Neutrophil (primary cell): ENCODE measurements at regions not wholly inside any gene's neighbourhood (a gene's known extent, or its start where the extent isn't known, plus 50 kb on each side); places are given as distances from the start of the nearest gene placed in this dataset.
"Not testable (repeated sequence)": the region's sequence is repeated elsewhere in the genome, so short reads cannot be mapped to it uniquely, and the experiment has no call there.

Source experiments
- H3K27ac ChIP-seq: fragments of 200-600 bp; sonication (generic); 2 replicates; pipeline ENCODE4 v1.5.1; 2016; ENCODE audit warnings: mild to moderate bottlenecking, moderate library complexity
- H3K27me3 ChIP-seq: fragments of 200-600 bp; sonication (generic); 2 replicates; pipeline ENCODE4 v1.6.0; 2016; ENCODE audit warnings: mild to moderate bottlenecking
- H3K36me3 ChIP-seq: fragments of 200-600 bp; sonication (generic); 2 replicates; pipeline ENCODE4 v1.5.1; 2017
- H3K4me1 ChIP-seq, 2 experiments: fragments of 200-600 bp in 1 of 2; sonication (generic) in 1 of 2; 1 replicate in 1 of 2; 2 replicates in 1 of 2; pipeline versions ENCODE4 v1.5.1 to v1.6.1; 2013 to 2016; ENCODE audit warnings: low read depth in 1 of 2, low read length in 1 of 2, mild to moderate bottlenecking in 1 of 2, moderate library complexity in 1 of 2; ENCODE audit not compliant: control insufficient read depth in 1 of 2, insufficient read depth in 1 of 2
- H3K4me3 ChIP-seq, 2 experiments: fragments of 200-600 bp in 1 of 2; sonication (generic) in 1 of 2; 1 replicate in 1 of 2; 2 replicates in 1 of 2; pipeline ENCODE4 v1.5.1; 2013 to 2016; ENCODE audit warnings: low read depth in 1 of 2, low read length in 1 of 2, mild to moderate bottlenecking in 1 of 2, moderate library complexity in 1 of 2
- H3K9me3 ChIP-seq: fragments of 200-600 bp; sonication (generic); 2 replicates; pipeline ENCODE4 v1.5.1; 2016
- TF ChIP-seq, protein P1 (sequence below): fragments of 200-600 bp; sonication (generic); IDR thresholded peaks from 2 replicates; pipeline ENCODE4 v1.5.1; 2016; ENCODE audit warnings: antibody characterized with exemption

- Histone ChIP-seq H3K27ac (no peak overlapping the region), H3K4me1 (no peaks in the 10 kb centered on the region), H3K27me3 (no peaks in the 10 kb centered on the region), H3K36me3 (no peaks in the 10 kb centered on the region), H3K4me3 (no peak overlapping the region), H3K9me3 (no peaks in the 10 kb centered on the region)
- TF ChIP-seq, protein P1, sequence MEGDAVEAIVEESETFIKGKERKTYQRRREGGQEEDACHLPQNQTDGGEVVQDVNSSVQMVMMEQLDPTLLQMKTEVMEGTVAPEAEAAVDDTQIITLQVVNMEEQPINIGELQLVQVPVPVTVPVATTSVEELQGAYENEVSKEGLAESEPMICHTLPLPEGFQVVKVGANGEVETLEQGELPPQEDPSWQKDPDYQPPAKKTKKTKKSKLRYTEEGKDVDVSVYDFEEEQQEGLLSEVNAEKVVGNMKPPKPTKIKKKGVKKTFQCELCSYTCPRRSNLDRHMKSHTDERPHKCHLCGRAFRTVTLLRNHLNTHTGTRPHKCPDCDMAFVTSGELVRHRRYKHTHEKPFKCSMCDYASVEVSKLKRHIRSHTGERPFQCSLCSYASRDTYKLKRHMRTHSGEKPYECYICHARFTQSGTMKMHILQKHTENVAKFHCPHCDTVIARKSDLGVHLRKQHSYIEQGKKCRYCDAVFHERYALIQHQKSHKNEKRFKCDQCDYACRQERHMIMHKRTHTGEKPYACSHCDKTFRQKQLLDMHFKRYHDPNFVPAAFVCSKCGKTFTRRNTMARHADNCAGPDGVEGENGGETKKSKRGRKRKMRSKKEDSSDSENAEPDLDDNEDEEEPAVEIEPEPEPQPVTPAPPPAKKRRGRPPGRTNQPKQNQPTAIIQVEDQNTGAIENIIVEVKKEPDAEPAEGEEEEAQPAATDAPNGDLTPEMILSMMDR = no peak
Observed at GRCh38 chr10:90245623-90246022, 544.2 kb downstream of the KIF20B start.

DNA sequence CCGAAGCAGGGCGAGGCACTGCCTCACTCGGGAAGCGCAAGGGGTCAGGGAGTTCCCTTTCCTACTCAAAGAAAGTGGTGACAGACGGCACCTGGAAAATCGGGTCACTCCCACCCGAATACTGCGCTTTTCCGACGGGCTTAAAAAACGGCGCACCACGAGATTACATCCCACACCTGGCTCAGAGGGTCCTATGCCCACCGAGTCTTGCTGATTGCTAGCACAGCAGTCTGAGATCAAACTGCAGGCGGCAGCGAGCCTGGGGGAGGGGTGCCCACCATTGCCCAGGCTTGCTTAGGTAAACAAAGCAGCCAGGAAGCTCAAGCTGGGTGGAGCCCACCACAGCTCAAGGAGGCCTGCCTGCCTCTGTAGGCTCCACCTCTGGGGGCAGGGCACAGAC is 549.4 kb downstream of the KIF20B start:
- H3K36me3 ChIP-seq, H3K9me3 ChIP-seq, H3K4me1 ChIP-seq, H3K27ac ChIP-seq, H3K4me3 ChIP-seq, H3K27me3 ChIP-seq: not testable (repeated sequence)

GRCh38 chr10:90269699-90270098 is 568.3 kb downstream of the KIF20B start:
- TF ChIP-seq, protein P1 = no peak
- no peaks in the 10 kb centered on the region for H3K9me3 ChIP-seq
- H3K36me3 ChIP-seq = no peaks in the 10 kb centered on the region
- no peak overlapping the region for H3K4me3 ChIP-seq
- H3K27me3 ChIP-seq = no peaks in the 10 kb centered on the region
- no peak overlapping the region for H3K27ac ChIP-seq
- no peaks in the 10 kb centered on the region for H3K4me1 ChIP-seq

DNA sequence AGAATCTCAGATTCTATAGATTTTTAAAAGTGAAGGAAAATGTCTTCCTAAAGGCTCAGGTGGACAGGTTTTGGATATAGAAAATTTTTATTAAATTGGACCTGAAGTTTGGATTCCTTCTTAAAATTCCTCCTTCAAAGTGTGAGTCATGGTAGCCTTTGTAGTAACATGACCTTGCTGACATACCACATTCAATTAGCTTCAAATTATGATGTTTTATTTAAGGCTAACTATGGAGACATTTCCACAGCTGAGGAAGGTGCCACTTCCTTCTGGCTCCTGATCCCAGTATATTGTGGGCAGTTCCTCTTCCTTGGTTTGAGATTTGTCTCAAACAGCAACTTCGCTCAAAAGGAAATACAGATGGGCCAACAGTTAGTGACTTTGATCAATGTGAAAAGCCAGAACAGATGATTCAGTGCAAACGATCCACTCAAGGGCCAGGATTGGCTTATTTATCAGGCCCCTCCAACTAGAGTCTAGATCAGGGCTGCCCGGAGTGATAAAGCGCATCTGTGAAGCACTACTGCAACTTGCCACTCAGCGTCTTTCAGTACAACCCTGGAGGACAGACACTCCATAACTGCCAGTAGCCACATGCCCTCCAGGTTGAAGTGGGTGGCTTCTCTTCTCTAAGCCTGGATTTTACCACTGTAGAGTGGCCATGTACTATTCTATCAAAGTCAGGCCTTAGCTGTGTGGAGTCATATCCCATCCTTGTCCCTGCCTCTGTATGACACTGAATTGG is 573.5 kb downstream of the KIF20B start:
- Histone ChIP-seq H3K4me3 (no peak overlapping the region), H3K9me3 (no peaks in the 10 kb centered on the region), H3K27ac (no peak overlapping the region), H3K36me3 (no peaks in the 10 kb centered on the region), H3K27me3 (no peaks in the 10 kb centered on the region), H3K4me1 (no peaks in the 10 kb centered on the region)
- TF ChIP-seq, protein P1 = no peak

DNA sequence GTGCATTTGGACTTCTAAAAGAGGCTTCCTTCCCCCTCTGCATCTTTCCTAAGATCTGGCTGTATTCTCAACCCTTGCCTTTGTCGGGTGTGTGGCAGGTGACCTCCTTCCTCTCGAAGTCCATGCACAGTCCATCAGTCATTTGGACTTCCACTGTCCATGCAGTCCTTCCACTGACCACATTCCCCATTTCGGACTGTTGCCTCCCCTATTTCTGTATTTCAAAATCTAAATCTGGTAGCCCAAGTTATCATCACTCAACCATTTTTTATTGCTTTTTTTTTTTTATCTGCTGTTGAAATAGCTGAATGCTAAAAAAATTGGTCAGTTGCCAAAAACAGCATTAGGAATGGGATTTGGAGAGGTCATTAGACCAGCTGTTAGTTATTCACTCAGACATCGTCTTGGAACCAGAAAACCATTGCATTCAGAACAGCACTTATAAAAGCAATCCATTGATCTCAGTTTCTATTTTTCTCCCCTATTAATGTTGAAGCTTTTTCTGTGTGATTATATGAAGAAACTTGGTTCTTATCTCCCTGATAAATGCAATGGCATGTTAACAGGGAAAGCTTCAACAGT is 575.6 kb downstream of the KIF20B start:
- H3K9me3 ChIP-seq = no peaks in the 10 kb centered on the region
- H3K4me1 ChIP-seq = no peaks in the 10 kb centered on the region
- no peaks in the 10 kb centered on the region for H3K27me3 ChIP-seq
- H3K27ac ChIP-seq = no peak overlapping the region
- H3K4me3 ChIP-seq = no peak overlapping the region
- no peaks in the 10 kb centered on the region for H3K36me3 ChIP-seq
- TF ChIP-seq, protein P1 = no peak

DNA sequence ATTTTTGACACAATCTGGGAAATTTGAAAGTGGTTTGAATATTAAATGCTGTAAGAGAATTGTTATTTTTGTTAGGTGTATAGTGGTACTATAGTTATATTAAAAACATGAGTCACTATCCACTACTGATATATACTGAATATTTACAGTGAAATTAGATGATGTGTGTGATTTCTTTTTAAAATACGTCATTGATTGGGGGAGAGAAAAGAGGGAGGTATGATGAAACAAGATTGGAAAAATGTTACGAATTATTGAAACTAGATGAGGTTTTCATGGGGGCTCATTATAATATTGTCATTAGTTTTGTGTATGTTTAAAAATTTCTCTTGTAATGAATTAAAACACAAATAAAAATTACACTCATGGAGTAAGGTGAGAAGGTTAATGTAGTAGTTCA is 571.4 kb downstream of the HTR7 start:
- Histone ChIP-seq H3K27me3 (no peaks in the 10 kb centered on the region), H3K36me3 (no peaks in the 10 kb centered on the region), H3K27ac (no peak overlapping the region), H3K4me1 (no peaks in the 10 kb centered on the region), H3K4me3 (no peak overlapping the region), H3K9me3 (no peaks in the 10 kb centered on the region)
- TF ChIP-seq, protein P1 = no peak
